ENCODE measurements at regions not wholly inside any gene's neighbourhood (a gene's known extent, or its start where the extent isn't known, plus 50 kb on each side); places are given as distances from the start of the nearest gene placed in this dataset.

GRCh38 chr9:17978773-17979172 lies 399.9 kb downstream of the SH3GL2 start:
- TF ChIP-seq CTCF (IDR thresholded peaks at IDR 0.05 in 4 of 5, conservative IDR thresholded peaks at IDR 0.05 in 1 of 5) (no peak), POLR2A (IDR thresholded peaks at IDR 0.05) (no peak)
